Adipocyte (in vitro differentiated cells): ENCODE measurements at regions not wholly inside any gene's neighbourhood (a gene's known extent, or its start where the extent isn't known, plus 50 kb on each side); places are given as distances from the start of the nearest gene placed in this dataset.

Experiments used
- DNase-seq: peaks from one replicate; pipeline ENCODE4 v3.0.0-alpha.2; 2015; ENCODE audit warnings: low read depth
- H3K27me3 ChIP-seq: replicated peaks from 2 replicates; pipeline ENCODE4 v1.7.0; 2013; ENCODE audit warnings: mild to moderate bottlenecking, low read length, moderate library complexity; ENCODE audit not compliant: control insufficient read depth, insufficient read depth
- H3K36me3 ChIP-seq: 2 replicates; pipeline ENCODE4 v1.7.0; 2013; ENCODE audit warnings: low read length, mild to moderate bottlenecking, moderate library complexity; ENCODE audit not compliant: control insufficient read depth, insufficient read depth, severe bottlenecking
- H3K4me1 ChIP-seq: 2 replicates; pipeline ENCODE4 v1.7.0; 2013; ENCODE audit warnings: mild to moderate bottlenecking, low read length, moderate library complexity; ENCODE audit not compliant: control insufficient read depth, insufficient read depth
- H3K4me3 ChIP-seq: 2 replicates; pipeline ENCODE4 v1.7.0; 2013; ENCODE audit warnings: mild to moderate bottlenecking, low read length, moderate library complexity
- H3K9ac ChIP-seq: 2 replicates; pipeline ENCODE4 v1.7.0; 2013; ENCODE audit warnings: mild to moderate bottlenecking, low read length, moderate library complexity
- H3K9me3 ChIP-seq: 2 replicates; pipeline ENCODE4 v1.7.0; 2013; ENCODE audit warnings: mild to moderate bottlenecking, low read length, moderate library complexity; ENCODE audit not compliant: control insufficient read depth

DNA sequence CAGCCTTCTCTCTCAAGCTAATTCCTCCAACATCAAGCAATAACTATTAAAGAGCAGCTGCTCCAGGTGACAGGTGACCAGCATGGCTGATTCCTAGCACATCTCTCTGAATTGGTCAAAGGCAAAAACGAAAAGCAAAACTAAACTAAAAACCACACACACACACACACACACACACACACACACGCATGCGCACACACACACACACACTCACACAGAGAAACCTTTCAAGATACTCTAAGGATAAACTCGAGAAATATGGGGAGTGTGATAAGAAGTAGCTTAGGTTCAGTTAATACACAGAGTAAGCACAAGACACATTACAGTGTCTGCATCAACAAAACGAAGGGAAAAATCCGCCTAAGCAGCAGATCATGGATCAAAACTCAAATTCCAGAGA, 74.5 kb upstream of the FZD7 start:
- H3K9ac ChIP-seq: no peak overlapping the region
- H3K27me3 ChIP-seq: peaks cover 35% of the 10 kb centered on the region
- no peak for DNase-seq
- H3K9me3 ChIP-seq: no peaks in the 10 kb centered on the region
- no peaks in the 10 kb centered on the region for H3K36me3 ChIP-seq
- H3K4me1 ChIP-seq: peaks cover 12% of the 10 kb centered on the region
- no peak overlapping the region for H3K4me3 ChIP-seq

DNA sequence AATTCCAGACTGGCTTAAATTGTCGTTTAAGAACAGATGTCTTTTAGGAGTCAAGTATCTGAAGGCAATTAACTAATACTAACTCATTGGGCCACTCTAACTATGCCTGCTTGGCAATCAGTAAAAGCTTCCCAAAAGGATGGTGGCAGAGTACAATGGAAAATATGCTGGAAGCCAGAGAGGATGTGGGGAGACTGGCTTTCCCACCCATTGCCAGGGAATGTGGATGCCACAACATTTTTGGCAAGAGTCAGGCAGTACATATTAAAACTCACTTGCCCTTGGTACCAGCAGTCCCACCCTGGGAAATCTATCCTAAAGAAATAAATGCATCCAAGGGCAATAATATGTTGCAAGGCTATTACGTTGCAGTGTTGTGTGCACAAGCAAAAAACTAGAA, 74.0 kb upstream of the FZD7 start:
- H3K9me3 ChIP-seq: no peaks in the 10 kb centered on the region
- no peak overlapping the region for H3K9ac ChIP-seq
- H3K27me3 ChIP-seq: peaks cover 38% of the 10 kb centered on the region
- peaks cover 12% of the 10 kb centered on the region for H3K4me1 ChIP-seq
- H3K4me3 ChIP-seq: no peak overlapping the region
- no peaks in the 10 kb centered on the region for H3K36me3 ChIP-seq
- peak; percentile 15 for DNase-seq

DNA sequence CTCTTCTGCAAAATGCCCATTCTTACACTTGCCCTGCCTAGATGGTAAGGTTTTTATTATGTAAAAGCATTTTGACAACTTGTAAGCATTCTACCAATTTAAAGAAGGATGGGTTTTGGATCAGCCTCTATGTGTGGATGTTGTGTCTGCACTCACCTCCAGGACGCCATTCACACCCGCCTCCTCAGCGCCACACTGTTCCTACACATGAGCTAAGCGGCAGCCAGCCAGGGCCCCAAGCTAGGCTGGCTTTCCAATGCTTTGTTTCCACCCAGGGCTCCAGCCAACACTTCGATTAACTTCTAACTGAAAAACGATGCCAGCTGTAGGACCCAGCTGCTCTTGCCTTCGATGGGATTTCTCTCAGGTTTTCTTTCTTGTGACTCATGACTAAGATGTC, 73.3 kb upstream of the FZD7 start:
- H3K9me3 ChIP-seq: no peaks in the 10 kb centered on the region
- H3K36me3 ChIP-seq: no peaks in the 10 kb centered on the region
- H3K4me3 ChIP-seq: no peak overlapping the region
- peaks cover 10% of the 10 kb centered on the region for H3K4me1 ChIP-seq
- no peak overlapping the region for H3K9ac ChIP-seq
- no peak for DNase-seq
- peaks cover 45% of the 10 kb centered on the region for H3K27me3 ChIP-seq

DNA sequence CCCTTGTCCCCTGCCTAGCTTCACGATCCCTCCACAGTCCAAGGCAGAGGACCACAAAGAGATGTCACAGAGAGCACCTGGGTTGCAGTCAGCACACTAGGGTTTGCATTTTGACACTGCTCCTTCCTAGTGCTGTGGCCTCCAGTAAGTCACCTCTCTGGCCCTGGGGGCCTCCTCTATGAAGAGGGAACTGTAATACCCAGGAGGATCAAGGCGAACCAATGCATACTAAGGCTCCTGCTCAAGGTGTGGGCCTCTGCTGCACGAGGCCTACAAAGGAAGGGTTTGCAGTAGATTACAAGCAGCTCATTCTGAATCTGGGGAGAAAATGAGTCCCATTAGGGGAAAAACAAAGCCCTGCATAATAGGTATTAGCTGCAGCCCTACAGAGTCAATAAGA, 72.3 kb upstream of the FZD7 start:
- Histone ChIP-seq H3K9me3 (no peaks in the 10 kb centered on the region), H3K36me3 (no peaks in the 10 kb centered on the region), H3K4me3 (no peak overlapping the region), H3K4me1 (no peaks in the 10 kb centered on the region), H3K27me3 (peaks cover 47% of the 10 kb centered on the region), H3K9ac (no peak overlapping the region)
- DNase-seq: no peak

DNA sequence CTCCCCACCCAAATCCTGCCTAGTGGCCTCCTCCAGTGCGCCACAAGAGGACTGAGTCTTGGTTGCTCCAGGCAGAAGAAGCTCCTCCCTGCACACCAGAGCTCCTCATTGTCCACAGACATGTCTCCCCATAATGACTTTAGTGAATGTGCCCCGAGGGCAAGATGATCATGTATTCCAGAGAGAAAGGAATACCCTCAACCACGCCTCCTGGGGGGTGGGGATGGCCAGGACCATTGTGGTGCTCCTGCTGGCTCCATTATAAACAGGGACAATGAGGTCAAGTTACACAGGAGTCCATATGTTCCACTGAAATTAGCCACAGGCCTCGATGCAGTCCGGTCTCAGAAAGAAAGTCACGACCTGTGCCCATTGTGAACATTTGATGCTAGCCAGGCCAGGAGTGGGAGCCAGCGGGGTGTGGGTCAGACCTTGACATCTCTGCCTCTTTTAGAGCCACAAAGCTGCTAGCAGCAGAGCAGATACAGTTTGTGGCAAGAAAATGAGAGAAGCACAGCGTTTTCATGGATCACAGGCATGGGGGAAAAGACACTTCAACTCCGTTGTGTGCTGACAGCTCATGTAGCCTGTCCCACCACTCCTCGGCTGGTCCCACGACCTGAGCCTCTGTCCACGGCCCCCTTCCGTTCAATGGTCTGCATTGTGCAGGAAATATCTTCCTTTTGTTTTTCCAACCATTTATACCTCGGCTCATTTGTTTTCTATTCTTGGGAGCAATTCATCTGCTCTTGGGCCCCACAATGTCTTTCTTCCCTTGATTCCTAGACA, 70.7 kb upstream of the FZD7 start:
- no peaks in the 10 kb centered on the region for H3K36me3 ChIP-seq
- H3K4me3 ChIP-seq: no peak overlapping the region
- H3K9ac ChIP-seq: no peak overlapping the region
- H3K27me3 ChIP-seq: peaks cover 44% of the 10 kb centered on the region
- no peak for DNase-seq
- no peaks in the 10 kb centered on the region for H3K4me1 ChIP-seq
- H3K9me3 ChIP-seq: no peaks in the 10 kb centered on the region

DNA sequence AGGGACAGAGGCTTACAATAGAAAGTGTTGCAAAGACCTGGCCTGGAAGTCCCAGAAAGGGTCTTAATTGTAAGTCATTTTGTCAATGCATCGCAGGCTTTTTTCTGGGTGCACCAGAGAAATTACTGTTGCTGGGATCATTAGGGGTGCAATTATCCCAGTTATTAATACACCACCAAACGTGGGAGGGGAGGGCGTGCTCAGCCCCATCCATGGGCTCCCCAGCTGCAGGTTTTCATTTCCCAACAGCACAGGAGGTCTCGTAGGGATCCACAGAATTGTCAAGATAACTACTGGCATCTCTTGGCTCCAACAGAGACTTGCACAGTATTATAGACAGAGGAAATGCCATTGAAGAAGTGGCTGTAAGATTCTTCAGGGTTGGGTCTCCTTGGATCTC, 69.6 kb upstream of the FZD7 start:
- Histone ChIP-seq H3K4me1 (no peaks in the 10 kb centered on the region), H3K27me3 (peaks cover 49% of the 10 kb centered on the region), H3K4me3 (no peak overlapping the region), H3K36me3 (no peaks in the 10 kb centered on the region), H3K9ac (no peak overlapping the region), H3K9me3 (no peaks in the 10 kb centered on the region)
- no peak for DNase-seq

DNA sequence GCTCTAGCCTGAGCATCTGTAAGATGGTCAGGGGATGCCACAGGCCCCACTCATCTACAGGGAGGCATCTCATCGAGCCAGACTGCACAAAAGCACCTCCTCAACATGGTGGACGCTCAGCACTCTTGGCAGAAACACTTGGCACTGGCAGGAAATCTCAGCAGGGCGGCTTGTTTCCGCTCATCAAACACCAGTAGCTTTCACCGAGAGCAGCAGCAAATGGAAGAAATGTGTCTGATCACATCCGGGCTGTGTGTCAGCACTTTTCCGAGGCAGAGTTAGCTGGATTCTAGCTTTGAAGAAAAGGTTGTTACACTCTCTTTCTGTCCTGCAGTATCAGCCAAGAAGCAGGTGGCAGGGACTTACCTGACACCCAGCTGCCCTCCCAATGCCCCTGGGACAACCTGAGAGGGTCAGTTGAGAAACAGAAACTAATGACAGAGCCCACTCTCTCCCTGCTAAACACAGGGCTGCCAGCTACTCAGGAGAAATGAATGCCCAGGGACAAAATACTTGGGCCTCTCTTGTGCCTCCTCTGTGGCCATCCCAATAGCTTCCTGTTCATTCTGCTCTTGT, 68.9 kb upstream of the FZD7 start:
- Histone ChIP-seq H3K9me3 (no peaks in the 10 kb centered on the region), H3K27me3 (peaks cover 47% of the 10 kb centered on the region), H3K4me1 (no peaks in the 10 kb centered on the region), H3K4me3 (no peak overlapping the region), H3K36me3 (no peaks in the 10 kb centered on the region), H3K9ac (no peak overlapping the region)
- DNase-seq: no peak

DNA sequence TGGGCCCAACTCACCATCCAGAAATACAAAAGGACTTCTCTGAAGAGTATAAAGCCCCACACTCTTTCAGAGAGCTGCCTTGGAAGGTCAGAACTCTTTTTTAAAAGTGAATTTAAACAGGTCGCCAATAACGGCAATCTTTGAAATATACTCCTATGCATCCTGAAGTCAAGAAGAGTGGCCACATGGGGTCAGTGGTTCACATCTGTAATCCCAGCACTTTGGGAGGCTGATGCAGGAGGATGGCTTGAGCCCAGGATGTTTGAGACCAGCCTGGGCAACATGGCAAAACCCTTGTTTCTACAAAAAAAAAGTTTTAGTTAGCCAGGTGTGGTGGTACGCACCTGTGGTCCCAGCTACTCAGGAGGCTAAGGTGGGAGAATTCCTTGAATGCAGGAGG, 68.1 kb upstream of the FZD7 start:
- Histone ChIP-seq H3K27me3 (peaks cover 41% of the 10 kb centered on the region), H3K4me3 (no peak overlapping the region), H3K9me3 (no peaks in the 10 kb centered on the region), H3K36me3 (no peaks in the 10 kb centered on the region), H3K4me1 (no peaks in the 10 kb centered on the region), H3K9ac (no peak overlapping the region)
- no peak for DNase-seq

DNA sequence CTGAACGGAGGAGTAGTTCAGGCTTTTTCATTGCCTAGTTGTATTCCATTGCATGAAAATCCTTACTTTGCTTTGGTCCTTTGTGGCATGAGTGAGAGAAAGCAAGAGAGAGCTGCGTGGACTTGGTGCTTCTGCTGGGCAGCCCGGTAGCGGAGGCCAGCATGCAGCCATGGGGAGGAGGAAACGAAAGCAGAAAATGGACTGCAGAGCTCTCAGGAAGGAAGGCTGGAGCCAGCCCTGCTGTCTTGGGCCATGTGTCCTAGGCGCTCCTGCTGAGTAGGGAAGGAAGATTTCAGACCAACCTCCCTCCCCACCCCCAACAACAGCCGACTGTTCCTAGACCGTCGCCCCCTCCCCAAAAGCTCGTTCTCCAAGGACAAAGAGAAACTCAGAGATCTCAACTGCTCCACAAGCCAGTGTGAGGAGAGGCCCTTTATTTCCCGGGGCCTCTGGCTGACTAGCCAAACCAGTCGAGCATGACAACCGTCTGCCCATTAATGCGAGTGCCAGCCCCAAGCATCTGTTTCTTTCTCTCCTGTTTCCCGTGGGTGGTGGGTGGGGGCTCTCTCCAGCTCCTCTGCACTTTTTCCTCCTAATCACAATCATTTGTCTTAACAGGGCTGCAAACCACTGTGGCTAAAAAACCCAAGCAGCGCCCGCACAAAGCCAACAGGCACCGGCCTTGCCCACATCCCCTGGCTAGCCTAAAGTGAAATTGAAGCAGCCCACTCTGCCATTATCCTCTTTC, 66.8 kb upstream of the FZD7 start:
- H3K4me1 ChIP-seq: no peaks in the 10 kb centered on the region
- H3K27me3 ChIP-seq: peaks cover 46% of the 10 kb centered on the region
- H3K9ac ChIP-seq: no peak overlapping the region
- no peak for DNase-seq
- peaks cover 4% of the 10 kb centered on the region for H3K9me3 ChIP-seq
- H3K4me3 ChIP-seq: no peak overlapping the region
- no peaks in the 10 kb centered on the region for H3K36me3 ChIP-seq

DNA sequence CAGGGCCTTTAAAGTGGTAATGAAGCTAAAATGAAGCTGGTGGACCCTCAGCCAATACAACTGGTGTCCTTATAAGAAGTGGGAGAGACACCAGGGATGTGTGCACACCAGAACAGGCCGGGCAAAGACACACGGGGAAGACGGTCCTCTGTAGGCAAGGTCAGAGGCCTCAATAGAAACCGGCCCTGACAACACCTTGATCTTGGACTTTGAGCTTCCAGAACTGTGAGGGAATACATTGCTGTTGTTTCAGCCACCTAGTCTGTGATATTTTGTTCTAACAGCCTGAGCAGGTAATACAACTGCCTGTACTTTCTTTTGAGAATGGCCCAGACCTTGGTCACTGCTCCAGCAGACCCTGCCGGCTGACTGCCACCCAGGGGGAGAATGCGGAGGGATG, 65.6 kb upstream of the FZD7 start:
- H3K4me3 ChIP-seq: no peak overlapping the region
- no peak overlapping the region for H3K9ac ChIP-seq
- peaks cover 41% of the 10 kb centered on the region for H3K27me3 ChIP-seq
- no peak for DNase-seq
- no peaks in the 10 kb centered on the region for H3K36me3 ChIP-seq
- no peaks in the 10 kb centered on the region for H3K4me1 ChIP-seq
- peaks cover 4% of the 10 kb centered on the region for H3K9me3 ChIP-seq

DNA sequence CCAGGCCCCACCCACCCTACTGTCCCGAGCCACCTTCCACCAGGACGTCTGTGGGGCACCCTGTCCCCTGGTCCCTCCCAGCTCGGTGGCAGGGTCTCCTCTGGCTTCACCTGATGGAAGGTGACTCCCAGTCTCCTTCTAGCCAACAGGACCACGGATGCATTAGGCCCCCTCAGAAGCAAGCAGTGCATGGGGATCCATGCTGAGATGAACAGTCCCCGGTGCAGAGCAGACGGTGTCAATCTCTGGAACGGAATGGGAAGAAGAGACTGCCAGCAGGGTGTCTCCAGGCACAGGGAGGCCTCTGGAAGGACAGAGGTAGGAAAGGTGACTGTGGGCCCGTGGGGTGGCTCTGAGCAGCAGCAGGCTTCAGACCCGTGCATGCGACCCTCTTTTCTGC, 65.2 kb upstream of the FZD7 start:
- no peaks in the 10 kb centered on the region for H3K4me1 ChIP-seq
- H3K9me3 ChIP-seq: peaks cover 4% of the 10 kb centered on the region
- H3K36me3 ChIP-seq: no peaks in the 10 kb centered on the region
- DNase-seq: no peak
- no peak overlapping the region for H3K9ac ChIP-seq
- H3K4me3 ChIP-seq: no peak overlapping the region
- H3K27me3 ChIP-seq: peaks cover 37% of the 10 kb centered on the region
